Activated CD8-positive, alpha-beta memory T cell treated with anti-CD3 and anti-CD28 coated beads for 36 hours (primary cell): ENCODE measurements at regions not wholly inside any gene's neighbourhood (a gene's known extent, or its start where the extent isn't known, plus 50 kb on each side); places are given as distances from the start of the nearest gene placed in this dataset.
"Not testable (repeated sequence)": the region's sequence is repeated elsewhere in the genome, so short reads cannot be mapped to it uniquely, and the experiment has no call there.

Experiments used
- CTCF ChIA-PET: fragments of 350-600 bp; sonication (Branson Sonifier 250); formaldehyde crosslinking; loops from one replicate; lab custom pipeline; 2021; ENCODE audit warnings: antibody characterized with exemption; lab: Charles Lee
- POLR2A ChIA-PET: fragments of 350-600 bp; sonication (Branson Sonifier 250); formaldehyde crosslinking; loops from one replicate; lab custom pipeline; 2021; ENCODE audit warnings: antibody characterized with exemption; lab: Charles Lee

- CTCF ChIA-PET, result interaction anchor here (3.2 kb wide), 1 partner anchor 10 kb away, joined by 18 read pairs; no protein-coding TSS in a partner anchor
- POLR2A ChIA-PET, result not testable (repeated sequence)
Observed at GRCh38 chr14:106674093-106674492, 1147.7 kb downstream of the TMEM121 start.

- POLR2A ChIA-PET, result not testable (repeated sequence)
Observed at GRCh38 chr14:106674509-106675125, 1148.2 kb downstream of the TMEM121 start.

GRCh38 chr14:106675716-106676115 lies 1149.3 kb downstream of the TMEM121 start:
- CTCF ChIA-PET, result interaction anchor here (1.5 kb wide), 1 partner anchor 9 kb away, joined by 3 read pairs; no protein-coding TSS in a partner anchor
- POLR2A ChIA-PET, result not testable (repeated sequence)

More at GRCh38 chr14:106674509-106675125, 1148.2 kb downstream of the TMEM121 start:
- CTCF ChIA-PET, result interaction anchor here (1.5 to 3.2 kb wide), 2 partner anchors 8 to 11 kb away, joined by 3 to 18 read pairs; no protein-coding TSS in a partner anchor

- ChIA-PET POLR2A (no interaction called here), CTCF (interaction anchor here (0.8 to 5.7 kb wide), 2 partner anchors 12 to 16 kb away, joined by 3 to 21 read pairs; no protein-coding TSS in a partner anchor)
Observed at GRCh38 chr14:106679776-106680175, 1153.4 kb downstream of the TMEM121 start.

GRCh38 chr14:106681161-106681560 lies 1154.8 kb downstream of the TMEM121 start:
- ChIA-PET CTCF (interaction anchor here (5.7 kb wide), 1 partner anchor 10 kb away, joined by 21 read pairs; no protein-coding TSS in a partner anchor), POLR2A (no interaction called here)

- CTCF ChIA-PET, result interaction anchor here (2.2 to 5.7 kb wide), 2 partner anchors 10 to 18 kb away, joined by 7 to 21 read pairs; no protein-coding TSS in a partner anchor
Observed at GRCh38 chr14:106681568-106681967, 1155.2 kb downstream of the TMEM121 start.

GRCh38 chr14:106683631-106684030 lies 1157.2 kb downstream of the TMEM121 start:
- CTCF ChIA-PET, result interaction anchor here (0.7 to 2.2 kb wide), 4 partner anchors 11 to 65 kb away, joined by 3 to 7 read pairs (median 3); no protein-coding TSS in a partner anchor
- POLR2A ChIA-PET, result no interaction called here

More at GRCh38 chr14:106681568-106681967, 1155.2 kb downstream of the TMEM121 start:
- POLR2A ChIA-PET, result no interaction called here

- CTCF ChIA-PET, result no interaction called here
- POLR2A ChIA-PET, result no interaction called here
Observed at GRCh38 chr14:106686533-106686932, 1160.2 kb downstream of the TMEM121 start.

- ChIA-PET POLR2A (no interaction called here), CTCF (interaction anchor here (0.7 to 2.8 kb wide), 6 partner anchors 8 to 76 kb away, joined by 3 to 21 read pairs (median 4); no protein-coding TSS in a partner anchor)
Observed at GRCh38 chr14:106690333-106690891, 1164.0 kb downstream of the TMEM121 start.

- ChIA-PET POLR2A (no interaction called here), CTCF (interaction anchor here (0.6 to 2.8 kb wide), 14 partner anchors 8 to 274 kb away, joined by 3 to 21 read pairs (median 4); no protein-coding TSS in a partner anchor)
Observed at GRCh38 chr14:106691601-106692291, 1165.4 kb downstream of the TMEM121 start.

GRCh38 chr14:106694638-106695393 lies 1168.4 kb downstream of the TMEM121 start:
- CTCF ChIA-PET, result interaction anchor here (0.6 to 1.6 kb wide), 7 partner anchors 11 to 285 kb away, joined by 3 to 7 read pairs (median 3); no protein-coding TSS in a partner anchor
- POLR2A ChIA-PET, result interaction anchor here (0.6 kb wide), 1 partner anchor 217 kb away, joined by 5 read pairs; no protein-coding TSS in a partner anchor

GRCh38 chr14:106698620-106699267 lies 1172.4 kb downstream of the TMEM121 start:
- POLR2A ChIA-PET, result not testable (repeated sequence)
- CTCF ChIA-PET, result interaction anchor here (1.9 kb wide), 1 partner anchor 8 kb away, joined by 4 read pairs; no protein-coding TSS in a partner anchor

- POLR2A ChIA-PET, CTCF ChIA-PET: not testable (repeated sequence)
Observed at GRCh38 chr14:106703651-106704050, 1177.3 kb downstream of the TMEM121 start.

GRCh38 chr14:106706488-106706887 lies 1180.1 kb downstream of the TMEM121 start:
- POLR2A ChIA-PET, CTCF ChIA-PET: not testable (repeated sequence)

GRCh38 chr14:106710187-106710586 lies 1183.8 kb downstream of the TMEM121 start:
- CTCF ChIA-PET, result interaction anchor here (1.0 kb wide), 1 partner anchor 47 kb away, joined by 3 read pairs; no protein-coding TSS in a partner anchor
- POLR2A ChIA-PET, result not testable (repeated sequence)

GRCh38 chr14:106712513-106712912 lies 1186.1 kb downstream of the TMEM121 start:
- POLR2A ChIA-PET, CTCF ChIA-PET: not testable (repeated sequence)

- CTCF ChIA-PET, POLR2A ChIA-PET: not testable (repeated sequence)
Observed at GRCh38 chr14:106714446-106715428, 1188.4 kb downstream of the TMEM121 start.
